Breast epithelium (tissue), 3 donors: ENCODE measurements at regions not wholly inside any gene's neighbourhood (a gene's known extent, or its start where the extent isn't known, plus 50 kb on each side); places are given as distances from the start of the nearest gene placed in this dataset.

Experiments used
- CTCF ChIP-seq, 3 donors: fragments of 450-650 bp; IDR thresholded peaks; one replicate each; pipeline ENCODE4 v1.5.1; 2016 to 2017; ENCODE audit warnings: antibody characterized with exemption in 3 of 3, mild to moderate bottlenecking in 3 of 3, moderate library complexity in 3 of 3
- POLR2A ChIP-seq: fragments of 450-650 bp; IDR thresholded peaks from one replicate; pipeline ENCODE4 v1.6.1; 2016; ENCODE audit warnings: antibody characterized with exemption, mild to moderate bottlenecking, moderate library complexity
- POLR2AphosphoS5 ChIP-seq, 3 donors: sonication (generic); formaldehyde crosslinking; IDR thresholded peaks; one replicate each; pipeline ENCODE4 v1.6.1; 2017; ENCODE audit warnings: antibody characterized with exemption in 3 of 3

- TF ChIP-seq CTCF (IDR thresholded peaks at IDR 0.05): no peak
- no peak for TF ChIP-seq POLR2AphosphoS5 (IDR thresholded peaks at IDR 0.05)
- TF ChIP-seq POLR2A: no peak
Measured at GRCh38 chrX:120759685-120760084, 116.0 kb downstream of the CT47B1 start.
